A673 (cell line): ENCODE measurements at regions not wholly inside any gene's neighbourhood (a gene's known extent, or its start where the extent isn't known, plus 50 kb on each side); places are given as distances from the start of the nearest gene placed in this dataset.
"Not testable (repeated sequence)": the region's sequence is repeated elsewhere in the genome, so short reads cannot be mapped to it uniquely, and the experiment has no call there.

Source experiments
- CTCF ChIP-seq: fragments of 300-800, 200-600 bp; sonication (generic); conservative IDR thresholded peaks from 2 replicates; pipeline ENCODE4 v1.5.1; 2017; ENCODE audit warnings: low read depth, mild to moderate bottlenecking, antibody characterized with exemption, low read length, moderate library complexity, mixed read lengths
- EZH2 ChIP-seq: fragments of 200-600 bp; sonication (generic); IDR thresholded peaks from 2 replicates; pipeline ENCODE4 v1.6.1; 2017; ENCODE audit warnings: borderline replicate concordance, low read depth, mild to moderate bottlenecking, mixed read lengths, antibody characterized with exemption, low read length; ENCODE audit not compliant: poor library complexity, severe bottlenecking

GRCh38 chr11:67830152-67830551 lies 155.7 kb upstream of the ALDH3B2 start:
- TF ChIP-seq CTCF, EZH2: not testable (repeated sequence)
